Testis (tissue), 2 donors: ENCODE measurements at regions not wholly inside any gene's neighbourhood (a gene's known extent, or its start where the extent isn't known, plus 50 kb on each side); places are given as distances from the start of the nearest gene placed in this dataset.

Experiments
- DNase-seq: peaks from one replicate; pipeline ENCODE4 v3.0.0-alpha.2; 2019
- H3K27ac ChIP-seq, 2 donors: fragments of 200-600 bp; sonication (generic); one replicate each; pipeline ENCODE4 v1.5.1; 2019
- H3K27me3 ChIP-seq: fragments of 200-600 bp; sonication (generic); one replicate; pipeline ENCODE4 v1.5.1; 2019
- H3K36me3 ChIP-seq: fragments of 200-600 bp; sonication (generic); one replicate; pipeline ENCODE4 v1.5.1; 2017; ENCODE audit warnings: low read depth; ENCODE audit errors: missing control alignments
- H3K4me1 ChIP-seq: fragments of 200-600 bp; sonication (generic); one replicate; pipeline ENCODE4 v1.5.1; 2019
- H3K4me3 ChIP-seq, 2 donors: fragments of 200-600 bp; sonication (generic); one replicate each; pipeline ENCODE4 v1.5.1; 2017 to 2019
- H3K9me3 ChIP-seq: fragments of 200-600 bp; sonication (generic); one replicate; pipeline ENCODE4 v1.5.1; 2017
- CTCF ChIP-seq, 3 experiments: fragments of 450-650 bp in 2 of 3; fragments of 200-600 bp in 1 of 3; sonication (generic) in 1 of 3; IDR thresholded peaks; one replicate each; pipeline ENCODE4 v1.5.1; 2016 to 2019; ENCODE audit warnings: antibody characterized with exemption in 3 of 3, mild to moderate bottlenecking in 2 of 3, moderate library complexity in 1 of 3
- POLR2A ChIP-seq: fragments of 450-650 bp; IDR thresholded peaks from one replicate; pipeline ENCODE4 v1.6.1; 2017; ENCODE audit warnings: antibody characterized with exemption, mild to moderate bottlenecking, moderate library complexity
- WGBS, 2 donors: methylation state at CpG; one replicate each; pipeline ENCODE4 v1.1.5; 2018; 5-methylcytosine and 5-hydroxymethylcytosine counted together
- intact Hi-C: fragments of 100-400 bp; cut with DNase I; formaldehyde crosslinking; loops from one replicate; pipeline ENCODE4 v1.15.1; 2023; ENCODE audit warnings: low total_unique reads

GRCh38 chr6:11413728-11414127 is 123.8 kb upstream of the TMEM170B start:
- 71 to 90% methylated on average over 2 of the region's 2 CpGs for WGBS, 2 donors
- no peak for DNase-seq

DNA sequence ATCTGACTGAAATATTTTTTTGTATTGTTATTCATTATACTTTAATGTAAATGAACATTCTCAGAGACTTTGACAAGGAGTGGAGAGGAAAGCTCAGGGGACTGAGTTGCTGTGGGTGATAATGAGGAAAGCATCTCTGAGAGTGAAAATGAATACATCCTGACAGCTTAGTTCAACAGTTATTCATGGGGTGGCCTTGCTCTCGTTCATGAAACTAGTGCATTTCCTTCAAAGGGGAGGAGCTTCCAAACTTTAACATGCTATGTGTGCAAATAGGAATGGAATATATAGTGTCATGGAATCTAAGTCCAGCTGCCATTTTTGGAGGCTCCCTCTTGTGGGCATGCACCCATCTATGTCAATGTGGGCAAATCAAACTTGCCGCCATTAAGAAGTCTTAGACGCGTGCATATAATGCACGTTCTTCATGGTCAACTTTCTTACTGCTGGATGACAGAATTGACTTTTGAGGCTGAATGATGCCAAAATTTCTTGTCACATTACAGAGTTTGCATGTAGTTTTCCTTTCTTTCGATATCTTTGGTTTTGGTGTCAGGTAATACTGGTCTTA is 124.3 kb upstream of the TMEM170B start:
- no peak for TF ChIP-seq POLR2A
- no peak for TF ChIP-seq CTCF (IDR thresholded peaks at IDR 0.05)
- H3K27ac ChIP-seq, result no peak overlapping the region
- H3K36me3 ChIP-seq, result no peaks in the 10 kb centered on the region
- intact Hi-C loops, result no loop called here
- H3K9me3 ChIP-seq, result no peaks in the 10 kb centered on the region
- 91 to 92% methylated on average over 6 of the region's 6 CpGs for WGBS, 2 donors
- no peak for DNase-seq
- no peaks in the 10 kb centered on the region for H3K27me3 ChIP-seq
- H3K4me3 ChIP-seq, result no peak overlapping the region
- H3K4me1 ChIP-seq, result peaks cover 4% of the 10 kb centered on the region

More at GRCh38 chr6:11413728-11414127, 123.8 kb upstream of the TMEM170B start:
- no peak for TF ChIP-seq CTCF (IDR thresholded peaks at IDR 0.05)
- TF ChIP-seq POLR2A, result no peak
- no peaks in the 10 kb centered on the region for H3K27me3 ChIP-seq
- H3K27ac ChIP-seq, result no peak overlapping the region
- no peaks in the 10 kb centered on the region for H3K9me3 ChIP-seq
- intact Hi-C loops, result no loop called here
- H3K36me3 ChIP-seq, result no peaks in the 10 kb centered on the region
- no peak overlapping the region for H3K4me3 ChIP-seq
- peaks cover 4% of the 10 kb centered on the region for H3K4me1 ChIP-seq

DNA sequence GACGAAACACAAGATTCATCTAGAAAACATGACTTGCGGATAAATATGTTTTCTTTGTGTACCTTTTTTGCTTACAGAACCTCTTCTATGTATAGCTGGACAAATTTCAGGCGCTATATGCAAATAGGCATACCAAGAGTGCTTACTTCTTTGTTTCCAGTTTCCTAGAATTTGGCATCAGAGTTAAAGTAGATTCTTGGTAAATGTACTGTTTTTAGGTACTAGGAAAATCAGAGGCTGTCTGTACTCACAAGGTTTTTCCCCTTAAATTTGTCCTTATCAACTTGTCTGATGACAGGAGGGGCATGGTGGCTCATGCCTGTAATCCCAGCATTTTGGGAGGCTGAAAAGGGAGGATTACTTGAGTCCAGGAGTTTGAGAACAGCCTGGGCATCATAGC is 124.9 kb upstream of the TMEM170B start:
- Histone ChIP-seq H3K27me3 (no peaks in the 10 kb centered on the region), H3K4me1 (peaks cover 4% of the 10 kb centered on the region), H3K4me3 (no peak overlapping the region), H3K9me3 (no peaks in the 10 kb centered on the region), H3K36me3 (no peaks in the 10 kb centered on the region), H3K27ac (no peak overlapping the region)
- WGBS, 2 donors, result 93 to 95% methylated on average over 3 of the region's 3 CpGs
- TF ChIP-seq POLR2A, result no peak
- no peak for TF ChIP-seq CTCF (IDR thresholded peaks at IDR 0.05)
- intact Hi-C loops, result no loop called here
- DNase-seq, result no peak

GRCh38 chr6:11412011-11412424 is 125.5 kb upstream of the TMEM170B start:
- Histone ChIP-seq H3K27ac (no peak overlapping the region), H3K4me3 (no peak overlapping the region), H3K4me1 (peaks cover 4% of the 10 kb centered on the region), H3K36me3 (no peaks in the 10 kb centered on the region), H3K9me3 (no peaks in the 10 kb centered on the region), H3K27me3 (no peaks in the 10 kb centered on the region)
- no peak for TF ChIP-seq CTCF (IDR thresholded peaks at IDR 0.05)
- TF ChIP-seq POLR2A, result no peak
- WGBS, 2 donors, result 47 to 65% methylated on average over 2 of the region's 2 CpGs
- intact Hi-C loops, result no loop called here
- DNase-seq, result no peak

DNA sequence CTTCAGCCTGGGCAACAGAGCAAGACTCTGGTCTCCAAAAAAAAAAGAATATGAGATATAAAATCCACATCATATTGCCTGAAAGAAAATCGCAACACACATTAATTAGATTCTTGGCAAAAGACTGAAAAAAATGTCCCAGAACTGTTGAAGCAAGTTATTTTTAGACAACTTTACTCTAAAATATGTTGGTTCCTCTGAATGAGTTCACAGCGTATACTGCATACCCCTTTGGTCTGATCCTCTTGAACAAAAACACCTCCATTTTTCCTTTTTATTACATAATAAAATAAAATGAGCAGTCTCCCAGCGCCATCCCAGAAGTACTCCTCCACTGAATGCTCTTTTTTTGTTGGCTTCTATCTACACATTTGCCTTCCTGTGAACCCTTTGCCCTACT is 126.0 kb upstream of the TMEM170B start:
- intact Hi-C loops, result no loop called here
- 70 to 75% methylated on average over 3 of the region's 3 CpGs for WGBS, 2 donors
- DNase-seq, result no peak
- H3K27ac ChIP-seq, result no peak overlapping the region
- H3K27me3 ChIP-seq, result no peaks in the 10 kb centered on the region
- H3K36me3 ChIP-seq, result no peaks in the 10 kb centered on the region
- peaks cover 4% of the 10 kb centered on the region for H3K4me1 ChIP-seq
- no peak for TF ChIP-seq POLR2A
- no peak for TF ChIP-seq CTCF (IDR thresholded peaks at IDR 0.05)
- H3K9me3 ChIP-seq, result no peaks in the 10 kb centered on the region
- H3K4me3 ChIP-seq, result no peak overlapping the region
